Neural cell (in vitro differentiated cells): ENCODE measurements at regions not wholly inside any gene's neighbourhood (a gene's known extent, or its start where the extent isn't known, plus 50 kb on each side); places are given as distances from the start of the nearest gene placed in this dataset.

ENCODE experiments used
- H2AFZ ChIP-seq: fragments of 200-600, 300-800 bp; sonication (generic), shearing (Covaris generic); 2 replicates; pipeline ENCODE4 v1.6.0; 2014; ENCODE audit warnings: low read depth, mild to moderate bottlenecking, antibody characterized with exemption, low read length, moderate library complexity
- H3F3A ChIP-seq: fragments of 200-600 bp; shearing (Covaris generic); 2 replicates; pipeline ENCODE4 v1.6.1; 2016; ENCODE audit warnings: mild to moderate bottlenecking, moderate library complexity, mixed read lengths, antibody characterized with exemption, low read length; ENCODE audit not compliant: insufficient read depth, poor library complexity, severe bottlenecking
- H3K27ac ChIP-seq: fragments of 200-600, 300-800 bp; sonication (generic), shearing (Covaris generic); 2 replicates; pipeline ENCODE4 v1.5.1; 2014; ENCODE audit warnings: mild to moderate bottlenecking, low read length, moderate library complexity
- H3K27me3 ChIP-seq: fragments of 300-800, 200-600 bp; sonication (generic), shearing (Covaris generic); 2 replicates; pipeline ENCODE4 v1.6.0; 2014; ENCODE audit warnings: mild to moderate bottlenecking, low read depth, low read length, moderate library complexity; ENCODE audit not compliant: insufficient read depth
- H3K36me3 ChIP-seq: fragments of 300-800, 200-600 bp; sonication (generic), shearing (Covaris generic); 2 replicates; pipeline ENCODE4 v1.5.1; 2014; ENCODE audit warnings: mild to moderate bottlenecking, antibody characterized with exemption, low read length, moderate library complexity; ENCODE audit not compliant: insufficient read depth
- H3K4me2 ChIP-seq: fragments of 300-800, 200-600 bp; sonication (generic), shearing (Covaris generic); 2 replicates; pipeline ENCODE4 v1.6.0; 2014; ENCODE audit warnings: mild to moderate bottlenecking, low read length
- H3K4me3 ChIP-seq: fragments of 300-800, 200-600 bp; sonication (generic), shearing (Covaris generic); 2 replicates; pipeline ENCODE4 v1.5.1; 2014; ENCODE audit warnings: mild to moderate bottlenecking, low read length, moderate library complexity
- H3K79me2 ChIP-seq: fragments of 200-600 bp; shearing (Covaris generic); replicated peaks from 2 replicates; pipeline ENCODE4 v1.6.0; 2014; ENCODE audit warnings: mild to moderate bottlenecking, low read length, moderate library complexity; ENCODE audit not compliant: insufficient read depth
- H3K9ac ChIP-seq: fragments of 300-800, 200-600 bp; sonication (generic), shearing (Covaris generic); 2 replicates; pipeline ENCODE4 v1.6.1; 2016; ENCODE audit warnings: mild to moderate bottlenecking, low read length, mixed read lengths
- H3K9me2 ChIP-seq: fragments of 200-600 bp; shearing (Covaris generic); 2 replicates; pipeline ENCODE4 v1.6.1; 2016; ENCODE audit warnings: mild to moderate bottlenecking, low read length, mixed read lengths; ENCODE audit not compliant: insufficient read depth
- H3K9me3 ChIP-seq: fragments of 200-600, 300-800 bp; sonication (generic), shearing (Covaris generic); 2 replicates; pipeline ENCODE4 v1.6.1; 2016; ENCODE audit warnings: mild to moderate bottlenecking, mixed run types, low read length, moderate library complexity, mixed read lengths
- H4K20me1 ChIP-seq: fragments of 200-600 bp; shearing (Covaris generic); 2 replicates; pipeline ENCODE4 v1.6.1; 2016; ENCODE audit warnings: mild to moderate bottlenecking, mixed run types; ENCODE audit not compliant: insufficient read depth
- CTCF ChIP-seq: fragments of 450-650 bp; IDR thresholded peaks from 2 replicates; pipeline ENCODE4 v1.5.1; 2014; ENCODE audit warnings: antibody characterized with exemption, mild to moderate bottlenecking, moderate library complexity; ENCODE audit not compliant: poor library complexity, severe bottlenecking
- EP300 ChIP-seq: fragments of 450-650 bp; conservative IDR thresholded peaks from 2 replicates; pipeline ENCODE4 v1.6.1; 2014; ENCODE audit warnings: antibody characterized with exemption, mild to moderate bottlenecking, moderate library complexity; ENCODE audit not compliant: poor library complexity, severe bottlenecking
- EZH2 ChIP-seq: fragments of 200-600, 300-800 bp; shearing (Covaris generic), sonication (generic); IDR thresholded peaks from 2 replicates; pipeline ENCODE4 v1.6.1; 2014; ENCODE audit warnings: antibody characterized with exemption, low read length, borderline replicate concordance, mild to moderate bottlenecking; ENCODE audit not compliant: insufficient read depth, poor library complexity, severe bottlenecking
- MXI1 ChIP-seq: fragments of 450-650 bp; conservative IDR thresholded peaks from 2 replicates; pipeline ENCODE4 v1.6.1; 2014; ENCODE audit warnings: antibody characterized with exemption, mild to moderate bottlenecking; ENCODE audit not compliant: poor library complexity, severe bottlenecking
- POLR2AphosphoS5 ChIP-seq: IDR thresholded peaks from 2 replicates; pipeline ENCODE4 v1.6.1; 2012
- RAD21 ChIP-seq: fragments of 450-650 bp; conservative IDR thresholded peaks from 2 replicates; pipeline ENCODE4 v1.6.1; 2014; ENCODE audit warnings: antibody characterized with exemption, mild to moderate bottlenecking, moderate library complexity
- REST ChIP-seq: IDR thresholded peaks from 2 replicates; pipeline ENCODE4 v1.6.1; 2012; ENCODE audit warnings: borderline replicate concordance
- SMC3 ChIP-seq: fragments of 450-650 bp; conservative IDR thresholded peaks from 2 replicates; pipeline ENCODE4 v1.6.1; 2014; ENCODE audit warnings: antibody characterized with exemption, mild to moderate bottlenecking, moderate library complexity; ENCODE audit not compliant: poor library complexity
- TAF1 ChIP-seq: IDR thresholded peaks from 2 replicates; pipeline ENCODE4 v1.6.1; 2012; ENCODE audit warnings: low read depth

DNA sequence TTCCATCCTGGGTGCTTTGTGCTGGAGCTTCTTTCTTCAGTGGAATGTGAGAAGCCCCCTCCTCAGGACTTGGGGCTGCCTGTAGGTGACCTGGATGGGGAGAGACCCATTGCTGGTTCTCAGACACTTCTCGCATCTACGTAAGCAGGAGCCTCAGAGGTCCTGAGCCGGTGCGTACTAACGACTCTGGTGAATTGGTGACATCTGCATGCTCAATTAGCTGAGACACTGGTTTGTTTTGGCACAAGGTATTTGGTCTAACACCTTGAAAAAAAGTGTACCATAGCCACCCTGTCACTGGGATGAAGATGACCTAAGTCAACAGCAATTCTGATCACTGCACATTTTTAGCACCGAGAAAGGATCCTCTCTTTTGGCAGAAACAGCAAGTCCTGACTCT lies 57.7 kb downstream of the LRRC30 start:
- Histone ChIP-seq H3K9ac (no peak overlapping the region), H3K36me3 (no peaks in the 10 kb centered on the region), H3K27me3 (no peaks in the 10 kb centered on the region), H4K20me1 (no peaks in the 10 kb centered on the region), H3F3A (no peaks in the 10 kb centered on the region), H3K4me3 (no peak overlapping the region), H2AFZ (no peak overlapping the region), H3K4me2 (no peak overlapping the region), H3K27ac (no peak overlapping the region), H3K9me2 (no peaks in the 10 kb centered on the region), H3K9me3 (no peaks in the 10 kb centered on the region), H3K79me2 (no peaks in the 10 kb centered on the region)
- no peak for TF ChIP-seq MXI1
- no peak for TF ChIP-seq REST
- no peak for TF ChIP-seq EP300
- no peak for TF ChIP-seq CTCF
- no peak for TF ChIP-seq POLR2AphosphoS5
- TF ChIP-seq TAF1, result no peak
- TF ChIP-seq SMC3, result no peak
- TF ChIP-seq EZH2, result no peak
- no peak for TF ChIP-seq RAD21

DNA sequence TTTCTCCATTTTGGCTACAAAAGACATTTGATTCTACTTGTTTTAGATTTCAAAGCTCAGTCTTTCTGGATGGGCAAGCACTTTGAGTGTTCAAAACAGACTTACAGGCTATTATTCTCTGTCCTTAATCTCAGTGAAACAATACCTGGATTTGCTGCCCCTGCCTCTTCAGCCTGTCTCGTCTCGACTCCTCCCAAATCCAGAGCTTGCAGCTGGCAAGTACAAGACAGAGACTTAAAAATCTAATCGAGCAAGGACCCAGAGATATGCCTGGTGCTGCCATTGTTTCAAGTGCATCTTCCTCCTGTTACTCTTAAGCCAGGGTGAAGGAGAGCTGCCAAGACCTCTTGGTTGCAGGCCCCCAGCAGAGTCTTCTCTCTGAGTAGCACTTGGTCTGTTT lies 59.2 kb downstream of the LRRC30 start:
- no peak overlapping the region for H2AFZ ChIP-seq
- no peaks in the 10 kb centered on the region for H3K79me2 ChIP-seq
- no peak overlapping the region for H3K9ac ChIP-seq
- no peaks in the 10 kb centered on the region for H4K20me1 ChIP-seq
- no peak overlapping the region for H3K27ac ChIP-seq
- no peak overlapping the region for H3K4me2 ChIP-seq
- TF ChIP-seq SMC3 (no peak), EZH2 (no peak), TAF1 (no peak), REST (no peak), MXI1 (no peak), EP300 (no peak), RAD21 (no peak), CTCF (no peak), POLR2AphosphoS5 (no peak)
- no peaks in the 10 kb centered on the region for H3F3A ChIP-seq
- no peaks in the 10 kb centered on the region for H3K9me2 ChIP-seq
- no peaks in the 10 kb centered on the region for H3K9me3 ChIP-seq
- H3K36me3 ChIP-seq, result no peaks in the 10 kb centered on the region
- no peak overlapping the region for H3K4me3 ChIP-seq
- H3K27me3 ChIP-seq, result no peaks in the 10 kb centered on the region
